ENCODE measurements at regions not wholly inside any gene's neighbourhood (a gene's known extent, or its start where the extent isn't known, plus 50 kb on each side); places are given as distances from the start of the nearest gene placed in this dataset.

DNA sequence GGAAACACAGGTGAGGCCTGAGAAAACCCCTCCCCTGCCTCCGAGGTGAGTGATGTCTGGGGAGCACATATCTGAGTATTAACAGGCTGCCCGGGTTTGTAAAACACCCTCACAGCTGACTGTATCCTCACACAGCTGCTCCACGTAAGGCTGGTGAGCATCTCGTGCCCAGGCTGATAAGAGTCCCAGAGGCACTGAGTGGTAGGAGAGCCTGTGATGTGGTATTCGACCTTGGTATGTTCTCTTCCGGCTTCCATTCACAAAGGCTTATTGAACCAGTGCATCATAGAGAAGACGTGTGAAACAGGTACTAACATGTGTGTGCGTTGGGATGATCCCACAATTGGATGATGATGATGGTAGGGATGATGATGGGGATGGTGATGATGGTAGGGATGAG is 71.7 kb downstream of the RASSF10 start:
- POLR2A ChIA-PET: no interaction called here
- Histone ChIP-seq H3K9me3 (ENCODE audit: control insufficient read depth, insufficient read depth, low read depth, low read length) (no peaks in the 10 kb centered on the region), H3K27ac (ENCODE audit: extremely low read depth, low read depth, low read length) (no peak overlapping the region), H3K4me3 (ENCODE audit: low read depth, low read length) (no peak overlapping the region), H3K36me3 (ENCODE audit: control insufficient read depth in 2 of 2, insufficient read depth in 1 of 2, low read length in 2 of 2) (no peaks in the 10 kb centered on the region), H3K4me1 (ENCODE audit: control insufficient read depth, insufficient read depth, low read length) (no peaks in the 10 kb centered on the region)
- CTCF ChIA-PET: no interaction called here
- TF ChIP-seq, protein P1, sequence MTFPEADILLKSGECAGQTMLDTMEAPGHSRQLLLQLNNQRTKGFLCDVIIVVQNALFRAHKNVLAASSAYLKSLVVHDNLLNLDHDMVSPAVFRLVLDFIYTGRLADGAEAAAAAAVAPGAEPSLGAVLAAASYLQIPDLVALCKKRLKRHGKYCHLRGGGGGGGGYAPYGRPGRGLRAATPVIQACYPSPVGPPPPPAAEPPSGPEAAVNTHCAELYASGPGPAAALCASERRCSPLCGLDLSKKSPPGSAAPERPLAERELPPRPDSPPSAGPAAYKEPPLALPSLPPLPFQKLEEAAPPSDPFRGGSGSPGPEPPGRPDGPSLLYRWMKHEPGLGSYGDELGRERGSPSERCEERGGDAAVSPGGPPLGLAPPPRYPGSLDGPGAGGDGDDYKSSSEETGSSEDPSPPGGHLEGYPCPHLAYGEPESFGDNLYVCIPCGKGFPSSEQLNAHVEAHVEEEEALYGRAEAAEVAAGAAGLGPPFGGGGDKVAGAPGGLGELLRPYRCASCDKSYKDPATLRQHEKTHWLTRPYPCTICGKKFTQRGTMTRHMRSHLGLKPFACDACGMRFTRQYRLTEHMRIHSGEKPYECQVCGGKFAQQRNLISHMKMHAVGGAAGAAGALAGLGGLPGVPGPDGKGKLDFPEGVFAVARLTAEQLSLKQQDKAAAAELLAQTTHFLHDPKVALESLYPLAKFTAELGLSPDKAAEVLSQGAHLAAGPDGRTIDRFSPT (tag by site-specific recombination; IDR thresholded peaks at IDR 0.05): no peak
- TF ChIP-seq YY1 (tag by site-specific recombination; IDR thresholded peaks at IDR 0.05): no peak
- TF ChIP-seq, protein P2, sequence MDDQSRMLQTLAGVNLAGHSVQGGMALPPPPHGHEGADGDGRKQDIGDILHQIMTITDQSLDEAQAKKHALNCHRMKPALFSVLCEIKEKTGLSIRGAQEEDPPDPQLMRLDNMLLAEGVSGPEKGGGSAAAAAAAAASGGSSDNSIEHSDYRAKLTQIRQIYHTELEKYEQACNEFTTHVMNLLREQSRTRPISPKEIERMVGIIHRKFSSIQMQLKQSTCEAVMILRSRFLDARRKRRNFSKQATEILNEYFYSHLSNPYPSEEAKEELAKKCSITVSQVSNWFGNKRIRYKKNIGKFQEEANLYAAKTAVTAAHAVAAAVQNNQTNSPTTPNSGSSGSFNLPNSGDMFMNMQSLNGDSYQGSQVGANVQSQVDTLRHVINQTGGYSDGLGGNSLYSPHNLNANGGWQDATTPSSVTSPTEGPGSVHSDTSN (CRISPR knock-in tag; IDR thresholded peaks at IDR 0.05): no peak

DNA sequence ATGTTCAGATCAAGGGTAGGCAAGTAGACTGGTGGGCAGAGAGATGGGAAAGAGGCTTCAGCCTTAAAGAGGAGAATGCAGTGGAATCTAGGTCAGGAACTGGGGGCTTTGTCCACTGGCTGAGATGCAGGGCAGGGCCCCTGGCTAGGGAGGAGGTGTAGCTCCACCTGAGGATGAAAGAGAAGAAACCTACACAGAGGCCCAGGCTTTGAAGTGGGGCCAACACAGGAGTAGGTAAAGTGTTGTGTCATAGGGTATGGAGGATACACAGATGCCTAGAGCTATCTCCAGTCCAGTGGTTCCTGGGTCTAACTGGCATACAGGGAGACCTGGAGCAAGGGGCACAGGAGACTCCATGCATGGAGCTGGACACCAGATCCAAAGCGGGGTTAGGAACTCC is 73.5 kb downstream of the RASSF10 start:
- Histone ChIP-seq H3K36me3 (ENCODE audit: control insufficient read depth in 2 of 2, insufficient read depth in 1 of 2, low read length in 2 of 2) (no peaks in the 10 kb centered on the region), H3K9me3 (ENCODE audit: control insufficient read depth, insufficient read depth, low read depth, low read length) (no peaks in the 10 kb centered on the region), H3K4me1 (ENCODE audit: control insufficient read depth, insufficient read depth, low read length) (no peaks in the 10 kb centered on the region), H3K27ac (ENCODE audit: extremely low read depth, low read depth, low read length) (no peak overlapping the region), H3K4me3 (ENCODE audit: low read depth, low read length) (no peak overlapping the region)
- ChIA-PET CTCF (interaction anchor here (0.7 kb wide), 1 partner anchor 15 kb away, joined by 3 read pairs; no protein-coding TSS in a partner anchor), POLR2A (no interaction called here)
- TF ChIP-seq ZNF248 (tag by site-specific recombination; IDR thresholded peaks at IDR 0.05) (no peak), ZFP41 (tag by site-specific recombination; IDR thresholded peaks at IDR 0.05; ENCODE audit: borderline replicate concordance) (no peak), ZNF629 (tag by site-specific recombination; IDR thresholded peaks at IDR 0.05) (no peak), OSR2 (tag by site-specific recombination; IDR thresholded peaks at IDR 0.05) (no peak), ZNF621 (tag by site-specific recombination; IDR thresholded peaks at IDR 0.05) (no peak), ZNF473 (tag by site-specific recombination; IDR thresholded peaks at IDR 0.05) (no peak), ZNF548 (tag by site-specific recombination; IDR thresholded peaks at IDR 0.05) (no peak)

DNA sequence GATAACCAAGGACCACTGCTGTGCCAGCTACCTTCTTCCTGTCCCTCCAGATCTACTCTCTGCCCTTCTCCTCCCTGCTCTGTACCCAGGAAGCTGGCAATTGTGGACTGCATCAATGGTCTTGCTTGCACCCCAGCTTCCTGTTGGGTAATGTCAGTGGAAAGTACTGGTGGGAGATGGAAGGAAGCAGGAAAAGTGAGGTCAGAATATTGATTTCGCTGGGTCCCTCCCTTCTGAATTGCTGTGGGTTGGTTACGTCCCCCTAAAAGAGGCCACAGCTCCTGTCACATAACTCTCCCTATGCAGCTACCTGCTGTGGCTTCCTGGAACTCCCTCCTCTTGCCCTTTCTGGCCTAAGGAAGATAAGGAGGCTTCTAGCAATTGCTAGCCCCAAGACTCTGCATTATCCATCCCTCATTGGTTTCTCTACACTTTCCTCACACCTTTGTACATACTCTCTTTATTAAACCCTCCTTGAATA is 81.2 kb downstream of the RASSF10 start:
- ChIA-PET CTCF (interaction anchor here (0.8 kb wide), 1 partner anchor 126 kb away, joined by 4 read pairs; no protein-coding TSS in a partner anchor), POLR2A (no interaction called here)
- Histone ChIP-seq H3K4me3 (ENCODE audit: low read depth, low read length) (no peak overlapping the region), H3K4me1 (ENCODE audit: control insufficient read depth, insufficient read depth, low read length) (no peaks in the 10 kb centered on the region), H3K36me3 (ENCODE audit: control insufficient read depth in 2 of 2, insufficient read depth in 1 of 2, low read length in 2 of 2) (no peaks in the 10 kb centered on the region), H3K9me3 (ENCODE audit: control insufficient read depth, insufficient read depth, low read depth, low read length) (no peaks in the 10 kb centered on the region), H3K27ac (ENCODE audit: extremely low read depth, low read depth, low read length) (no peak overlapping the region)
- TF ChIP-seq ZNF175 (tag by site-specific recombination; IDR thresholded peaks at IDR 0.05): no peak
- TF ChIP-seq, protein P3, sequence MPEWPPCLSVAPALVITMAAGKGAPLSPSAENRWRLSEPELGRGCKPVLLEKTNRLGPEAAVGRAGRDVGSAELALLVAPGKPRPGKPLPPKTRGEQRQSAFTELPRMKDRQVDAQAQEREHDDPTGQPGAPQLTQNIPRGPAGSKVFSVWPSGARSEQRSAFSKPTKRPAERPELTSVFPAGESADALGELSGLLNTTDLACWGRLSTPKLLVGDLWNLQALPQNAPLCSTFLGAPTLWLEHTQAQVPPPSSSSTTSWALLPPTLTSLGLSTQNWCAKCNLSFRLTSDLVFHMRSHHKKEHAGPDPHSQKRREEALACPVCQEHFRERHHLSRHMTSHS (tag by site-specific recombination; IDR thresholded peaks at IDR 0.05): no peak

DNA sequence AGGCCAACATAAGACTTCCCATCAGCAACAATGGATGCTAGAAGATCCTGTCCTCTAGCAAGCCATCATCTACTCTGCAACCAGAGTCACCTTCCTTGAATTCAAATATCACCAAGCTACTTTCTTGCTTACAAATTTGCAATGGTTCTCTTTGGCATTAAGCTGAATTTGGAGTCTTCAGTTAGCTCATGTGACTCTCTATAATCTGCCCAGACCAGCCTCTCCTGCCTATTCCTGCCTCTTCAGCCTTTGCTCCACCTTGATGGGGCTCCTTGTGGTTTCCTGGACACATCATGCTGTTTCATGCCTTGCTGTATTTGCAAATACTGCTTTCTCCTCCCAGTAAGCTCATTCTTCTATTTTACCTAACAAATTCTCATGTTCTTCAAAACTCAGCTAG is 82.3 kb downstream of the RASSF10 start:
- CTCF ChIA-PET: interaction anchor here (0.6 to 1.3 kb wide), 3 partner anchors 8 to 126 kb away, joined by 3 to 5 read pairs (median 3); no protein-coding TSS in a partner anchor
- peak; percentile 22 for TF ChIP-seq SETDB1 (IDR thresholded peaks at IDR 0.05; ENCODE audit: insufficient read length, low read length)
- no peak for TF ChIP-seq ZNF707 (tag by site-specific recombination; IDR thresholded peaks at IDR 0.05)
- H3K4me1 ChIP-seq (ENCODE audit: control insufficient read depth, insufficient read depth, low read length): no peaks in the 10 kb centered on the region
- no peak overlapping the region for H3K4me3 ChIP-seq (ENCODE audit: low read depth, low read length)
- POLR2A ChIA-PET: no interaction called here
- H3K9me3 ChIP-seq (ENCODE audit: control insufficient read depth, insufficient read depth, low read depth, low read length): no peaks in the 10 kb centered on the region
- H3K27ac ChIP-seq (ENCODE audit: extremely low read depth, low read depth, low read length): no peak overlapping the region
- H3K36me3 ChIP-seq (ENCODE audit: control insufficient read depth in 2 of 2, insufficient read depth in 1 of 2, low read length in 2 of 2): no peaks in the 10 kb centered on the region

All from HEK293 (cell line).